ENCODE measurements at regions not wholly inside any gene's neighbourhood (a gene's known extent, or its start where the extent isn't known, plus 50 kb on each side); places are given as distances from the start of the nearest gene placed in this dataset.

DNA sequence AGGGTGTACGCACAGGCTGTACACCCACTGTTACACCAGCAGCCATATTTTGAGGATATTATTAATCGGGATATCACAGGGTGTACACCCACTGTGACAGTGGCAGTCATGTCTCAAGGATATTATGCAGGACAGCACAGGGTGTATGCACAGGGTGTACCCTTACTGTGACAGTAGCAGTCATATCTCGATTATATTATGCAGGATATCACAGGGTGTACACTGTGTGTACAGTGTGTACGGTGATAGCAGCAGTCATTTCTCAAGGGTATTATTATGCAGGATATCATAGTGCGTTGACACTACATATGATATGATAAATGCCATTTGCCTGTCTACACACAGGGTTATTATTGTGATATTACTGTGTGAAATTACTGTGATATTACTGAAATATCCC is 80.5 kb upstream of the SLC25A48 start:
- Histone ChIP-seq H3K4me1 (ENCODE audit: control insufficient read depth in 1 of 2, insufficient read depth in 2 of 2, low read depth in 1 of 2, low read length in 1 of 2) (no peaks in the 10 kb centered on the region), H3K4me3 (ENCODE audit: low read depth in 2 of 2, low read length in 1 of 2) (no peak overlapping the region), H3K9ac (no peak overlapping the region), H4K20me1 (ENCODE audit: insufficient read depth) (no peaks in the 10 kb centered on the region), H2AFZ (ENCODE audit: low read depth) (no peak overlapping the region), H3K9me3 (no peaks in the 10 kb centered on the region), H3K4me2 (no peak overlapping the region), H3K27me3 (ENCODE audit: insufficient read depth) (no peaks in the 10 kb centered on the region), H3K27ac (ENCODE audit: low read depth in 2 of 2, low read length in 1 of 2) (no peak overlapping the region), H3K9me2 (no peaks in the 10 kb centered on the region), H3K36me3 (replicated peaks in 1 of 2; ENCODE audit: control insufficient read depth in 1 of 2, insufficient read depth in 2 of 2, low read length in 1 of 2) (no peaks in the 10 kb centered on the region), H3K79me2 (ENCODE audit: insufficient read depth) (no peaks in the 10 kb centered on the region), H3F3A (replicated peaks; ENCODE audit: insufficient read depth) (no peaks in the 10 kb centered on the region)
- CTCF ChIA-PET, result no interaction called here
- TF ChIP-seq CHD2 (IDR thresholded peaks at IDR 0.05; ENCODE audit: low read length, partially characterized antibody), result no peak
- no peak for TF ChIP-seq GATA2 (CRISPR knock-in tag; IDR thresholded peaks at IDR 0.05)
- TF ChIP-seq GABPA (IDR thresholded peaks at IDR 0.05; ENCODE audit: low read depth), result no peak
- no peak for TF ChIP-seq MEF2A (IDR thresholded peaks at IDR 0.05; ENCODE audit: borderline replicate concordance, low read depth)
- TF ChIP-seq, protein P1, sequence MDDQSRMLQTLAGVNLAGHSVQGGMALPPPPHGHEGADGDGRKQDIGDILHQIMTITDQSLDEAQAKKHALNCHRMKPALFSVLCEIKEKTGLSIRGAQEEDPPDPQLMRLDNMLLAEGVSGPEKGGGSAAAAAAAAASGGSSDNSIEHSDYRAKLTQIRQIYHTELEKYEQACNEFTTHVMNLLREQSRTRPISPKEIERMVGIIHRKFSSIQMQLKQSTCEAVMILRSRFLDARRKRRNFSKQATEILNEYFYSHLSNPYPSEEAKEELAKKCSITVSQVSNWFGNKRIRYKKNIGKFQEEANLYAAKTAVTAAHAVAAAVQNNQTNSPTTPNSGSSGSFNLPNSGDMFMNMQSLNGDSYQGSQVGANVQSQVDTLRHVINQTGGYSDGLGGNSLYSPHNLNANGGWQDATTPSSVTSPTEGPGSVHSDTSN (IDR thresholded peaks at IDR 0.05), result no peak
- TF ChIP-seq EZH2phosphoT487 (IDR thresholded peaks at IDR 0.05; ENCODE audit: borderline replicate concordance, low read depth), result no peak
- TF ChIP-seq, protein P2, sequence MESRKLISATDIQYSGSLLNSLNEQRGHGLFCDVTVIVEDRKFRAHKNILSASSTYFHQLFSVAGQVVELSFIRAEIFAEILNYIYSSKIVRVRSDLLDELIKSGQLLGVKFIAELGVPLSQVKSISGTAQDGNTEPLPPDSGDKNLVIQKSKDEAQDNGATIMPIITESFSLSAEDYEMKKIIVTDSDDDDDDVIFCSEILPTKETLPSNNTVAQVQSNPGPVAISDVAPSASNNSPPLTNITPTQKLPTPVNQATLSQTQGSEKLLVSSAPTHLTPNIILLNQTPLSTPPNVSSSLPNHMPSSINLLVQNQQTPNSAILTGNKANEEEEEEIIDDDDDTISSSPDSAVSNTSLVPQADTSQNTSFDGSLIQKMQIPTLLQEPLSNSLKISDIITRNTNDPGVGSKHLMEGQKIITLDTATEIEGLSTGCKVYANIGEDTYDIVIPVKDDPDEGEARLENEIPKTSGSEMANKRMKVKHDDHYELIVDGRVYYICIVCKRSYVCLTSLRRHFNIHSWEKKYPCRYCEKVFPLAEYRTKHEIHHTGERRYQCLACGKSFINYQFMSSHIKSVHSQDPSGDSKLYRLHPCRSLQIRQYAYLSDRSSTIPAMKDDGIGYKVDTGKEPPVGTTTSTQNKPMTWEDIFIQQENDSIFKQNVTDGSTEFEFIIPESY (IDR thresholded peaks at IDR 0.05; ENCODE audit: borderline replicate concordance, low read depth), result no peak
- no peak for TF ChIP-seq TCF12 (IDR thresholded peaks at IDR 0.05)
- no peak for TF ChIP-seq FOXM1 (IDR thresholded peaks at IDR 0.05; ENCODE audit: low read depth)
- TF ChIP-seq, protein P3, sequence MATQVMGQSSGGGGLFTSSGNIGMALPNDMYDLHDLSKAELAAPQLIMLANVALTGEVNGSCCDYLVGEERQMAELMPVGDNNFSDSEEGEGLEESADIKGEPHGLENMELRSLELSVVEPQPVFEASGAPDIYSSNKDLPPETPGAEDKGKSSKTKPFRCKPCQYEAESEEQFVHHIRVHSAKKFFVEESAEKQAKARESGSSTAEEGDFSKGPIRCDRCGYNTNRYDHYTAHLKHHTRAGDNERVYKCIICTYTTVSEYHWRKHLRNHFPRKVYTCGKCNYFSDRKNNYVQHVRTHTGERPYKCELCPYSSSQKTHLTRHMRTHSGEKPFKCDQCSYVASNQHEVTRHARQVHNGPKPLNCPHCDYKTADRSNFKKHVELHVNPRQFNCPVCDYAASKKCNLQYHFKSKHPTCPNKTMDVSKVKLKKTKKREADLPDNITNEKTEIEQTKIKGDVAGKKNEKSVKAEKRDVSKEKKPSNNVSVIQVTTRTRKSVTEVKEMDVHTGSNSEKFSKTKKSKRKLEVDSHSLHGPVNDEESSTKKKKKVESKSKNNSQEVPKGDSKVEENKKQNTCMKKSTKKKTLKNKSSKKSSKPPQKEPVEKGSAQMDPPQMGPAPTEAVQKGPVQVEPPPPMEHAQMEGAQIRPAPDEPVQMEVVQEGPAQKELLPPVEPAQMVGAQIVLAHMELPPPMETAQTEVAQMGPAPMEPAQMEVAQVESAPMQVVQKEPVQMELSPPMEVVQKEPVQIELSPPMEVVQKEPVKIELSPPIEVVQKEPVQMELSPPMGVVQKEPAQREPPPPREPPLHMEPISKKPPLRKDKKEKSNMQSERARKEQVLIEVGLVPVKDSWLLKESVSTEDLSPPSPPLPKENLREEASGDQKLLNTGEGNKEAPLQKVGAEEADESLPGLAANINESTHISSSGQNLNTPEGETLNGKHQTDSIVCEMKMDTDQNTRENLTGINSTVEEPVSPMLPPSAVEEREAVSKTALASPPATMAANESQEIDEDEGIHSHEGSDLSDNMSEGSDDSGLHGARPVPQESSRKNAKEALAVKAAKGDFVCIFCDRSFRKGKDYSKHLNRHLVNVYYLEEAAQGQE (IDR thresholded peaks at IDR 0.05; ENCODE audit: low read depth, low read length), result no peak
- TF ChIP-seq MXI1 (IDR thresholded peaks at IDR 0.05; ENCODE audit: low read depth, low read length), result no peak
- TF ChIP-seq, protein P4, sequence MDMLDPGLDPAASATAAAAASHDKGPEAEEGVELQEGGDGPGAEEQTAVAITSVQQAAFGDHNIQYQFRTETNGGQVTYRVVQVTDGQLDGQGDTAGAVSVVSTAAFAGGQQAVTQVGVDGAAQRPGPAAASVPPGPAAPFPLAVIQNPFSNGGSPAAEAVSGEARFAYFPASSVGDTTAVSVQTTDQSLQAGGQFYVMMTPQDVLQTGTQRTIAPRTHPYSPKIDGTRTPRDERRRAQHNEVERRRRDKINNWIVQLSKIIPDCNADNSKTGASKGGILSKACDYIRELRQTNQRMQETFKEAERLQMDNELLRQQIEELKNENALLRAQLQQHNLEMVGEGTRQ (IDR thresholded peaks at IDR 0.05; ENCODE audit: borderline replicate concordance, low read depth, low read length), result no peak
- TF ChIP-seq ELF1 (IDR thresholded peaks at IDR 0.05), result no peak
- TF ChIP-seq JUND (IDR thresholded peaks at IDR 0.05), result no peak
- TF ChIP-seq NFIC (IDR thresholded peaks at IDR 0.05; ENCODE audit: borderline replicate concordance), result no peak
- POLR2A ChIA-PET, result no interaction called here
- DNase-seq, result no peak
- WGBS (ENCODE audit: low lambda C conversion rate), result 26% methylated on average over 5 of the region's 5 CpGs
